Liver (tissue), 8 donors: ENCODE measurements at regions not wholly inside any gene's neighbourhood (a gene's known extent, or its start where the extent isn't known, plus 50 kb on each side); places are given as distances from the start of the nearest gene placed in this dataset.

ENCODE experiments used
- DNase-seq: peaks from one replicate; pipeline ENCODE4 v3.0.0-alpha.2; 2017; ENCODE audit warnings: low spot score
- H3K27ac ChIP-seq, 2 donors: one replicate each; pipeline ENCODE4 v1.7.0; 2013; ENCODE audit warnings: inconsistent platforms in 2 of 2, low read length in 2 of 2, control low read depth in 1 of 2, low read depth in 1 of 2, mild to moderate bottlenecking in 1 of 2
- H3K27me3 ChIP-seq, 4 donors: one replicate each; pipeline versions ENCODE4 v1.6.1 to v1.7.0; 2013; ENCODE audit warnings: low read length in 3 of 4, inconsistent platforms in 1 of 4, mild to moderate bottlenecking in 1 of 4, moderate library complexity in 1 of 4; ENCODE audit not compliant: control insufficient read depth in 4 of 4, insufficient read depth in 4 of 4
- H3K36me3 ChIP-seq, 4 donors: one replicate each; pipeline versions ENCODE4 v1.6.1 to v1.7.0; 2013; ENCODE audit warnings: low read length in 3 of 4, mild to moderate bottlenecking in 3 of 4, low read depth in 1 of 4, moderate library complexity in 1 of 4; ENCODE audit not compliant: control insufficient read depth in 4 of 4, insufficient read depth in 3 of 4
- H3K4me1 ChIP-seq, 4 donors: one replicate each; pipeline versions ENCODE4 v1.6.1 to v1.7.0; 2013; ENCODE audit warnings: low read length in 3 of 4, mild to moderate bottlenecking in 3 of 4, moderate library complexity in 1 of 4; ENCODE audit not compliant: control insufficient read depth in 4 of 4, insufficient read depth in 4 of 4
- H3K4me3 ChIP-seq, 3 donors: one replicate each; pipeline versions ENCODE4 v1.6.1 to v1.7.0; 2013; ENCODE audit warnings: low read length in 3 of 3, control low read depth in 1 of 3, low read depth in 1 of 3, mild to moderate bottlenecking in 1 of 3
- H3K9ac ChIP-seq, 2 donors: one replicate each; pipeline ENCODE4 v1.7.0; 2013; ENCODE audit warnings: low read length in 2 of 2, mild to moderate bottlenecking in 2 of 2, moderate library complexity in 2 of 2, control low read depth in 1 of 2, low read depth in 1 of 2
- H3K9me3 ChIP-seq, 4 donors: one replicate each; pipeline versions ENCODE4 v1.6.1 to v1.7.0; 2013; ENCODE audit warnings: low read length in 3 of 4; ENCODE audit not compliant: control insufficient read depth in 4 of 4
- EGR1 ChIP-seq, 2 donors: IDR thresholded peaks; 2 replicates each; pipeline ENCODE4 v1.6.1; 2016 to 2018; ENCODE audit warnings: antibody characterized with exemption in 2 of 2, low read depth in 2 of 2
- FOXA1 ChIP-seq: IDR thresholded peaks from 2 replicates; pipeline ENCODE4 v1.6.1; 2016; ENCODE audit warnings: antibody characterized with exemption
- GABPA ChIP-seq, 2 donors: IDR thresholded peaks in 1 of 2; conservative IDR thresholded peaks in 1 of 2; 2 replicates each; pipeline ENCODE4 v1.6.1; 2016; ENCODE audit warnings: antibody characterized with exemption in 2 of 2, mild to moderate bottlenecking in 1 of 2, moderate library complexity in 1 of 2
- HNF4A ChIP-seq, 2 donors: conservative IDR thresholded peaks; 2 replicates each; pipeline ENCODE4 v1.6.1; 2016; ENCODE audit warnings: antibody characterized with exemption in 2 of 2, mild to moderate bottlenecking in 2 of 2
- NR2F2 ChIP-seq: IDR thresholded peaks from 2 replicates; pipeline ENCODE4 v1.6.1; 2016; ENCODE audit warnings: antibody characterized with exemption
- RAD21 ChIP-seq, 2 donors: IDR thresholded peaks; 2 replicates each; pipeline ENCODE4 v1.6.1; 2016; ENCODE audit warnings: antibody characterized with exemption in 2 of 2, mild to moderate bottlenecking in 2 of 2
- SP1 ChIP-seq: IDR thresholded peaks from 2 replicates; pipeline ENCODE4 v1.6.1; 2018; ENCODE audit warnings: antibody characterized with exemption, mild to moderate bottlenecking
- WGBS: extraction: QIAGEN DNeasy Blood & Tissue Kit; methylation state at CpG from one replicate; pipeline ENCODE4 v1.1.7; 2013; 5-methylcytosine and 5-hydroxymethylcytosine counted together
- TF ChIP-seq, protein P1 (sequence below): IDR thresholded peaks from 2 replicates; pipeline ENCODE4 v1.6.1; 2016; ENCODE audit warnings: antibody characterized with exemption
- TF ChIP-seq, protein P2 (sequence below): fragments of 150-350 bp; IDR thresholded peaks from 2 replicates; pipeline ENCODE4 v1.5.1; 2017; ENCODE audit warnings: improper control_type of control experiment, low read depth, low read length; ENCODE audit not compliant: missing input control
- TF ChIP-seq, protein P3 (sequence below): IDR thresholded peaks from 2 replicates; pipeline ENCODE4 v1.6.1; 2016; ENCODE audit warnings: antibody characterized with exemption, mild to moderate bottlenecking
- TF ChIP-seq, protein P4 (sequence below): IDR thresholded peaks from 2 replicates; pipeline ENCODE4 v1.6.1; 2016; ENCODE audit warnings: antibody characterized with exemption
- donor health status: healthy.
- donor health status: healthy.
- donor health status: healthy.
- donor health status: healthy.
- donor health status: healthy.

DNA sequence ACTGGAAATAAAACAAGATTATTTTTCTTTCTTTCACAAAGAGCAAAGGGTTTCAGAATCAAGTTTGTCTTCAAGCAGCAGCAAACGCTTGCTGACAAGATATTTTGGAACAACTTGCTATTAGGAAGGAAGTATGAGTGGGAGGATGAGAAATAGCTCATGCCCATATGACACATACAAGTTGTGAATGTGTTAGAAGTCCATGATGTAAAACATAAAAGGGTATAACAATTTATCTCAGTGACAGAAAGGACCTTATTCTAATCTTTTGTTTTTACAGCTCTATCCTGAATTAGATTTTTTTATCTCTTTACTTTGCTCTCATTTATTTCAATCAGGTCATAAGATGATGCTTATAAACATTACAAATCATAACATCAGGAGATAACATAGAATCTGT lies 516.6 kb upstream of the MEF2C start:
- no peak for DNase-seq
- WGBS = 61% methylated on average over 1 of the region's 1 CpG
- H3K36me3 ChIP-seq = no peaks in the 10 kb centered on the region

DNA sequence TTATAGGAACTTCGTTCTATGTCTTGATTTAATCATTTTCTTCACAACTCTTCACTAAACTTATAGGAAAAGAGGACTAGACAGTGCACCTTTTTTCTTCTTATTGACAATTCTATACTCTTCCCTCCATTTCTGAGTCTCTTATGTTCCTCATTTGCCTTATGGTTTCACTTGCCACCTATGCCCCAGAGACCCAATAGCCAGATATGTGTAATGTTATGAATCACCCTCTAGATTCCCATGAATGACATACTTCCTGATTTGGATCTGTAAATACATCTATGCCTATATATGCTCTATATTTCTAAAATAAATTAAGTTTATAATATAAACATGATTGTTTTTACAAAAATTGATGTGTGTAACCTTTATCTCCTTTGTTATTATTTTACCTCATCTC lies 514.1 kb upstream of the MEF2C start:
- DNase-seq = no peak
- H3K9ac ChIP-seq = no peak overlapping the region
- 76% methylated on average over 1 of the region's 1 CpG for WGBS
- H3K27me3 ChIP-seq = no peaks in the 10 kb centered on the region
- H3K4me1 ChIP-seq = peaks cover 0 to 6% (median 0%) of the 10 kb centered on the region in 4 donors
- H3K36me3 ChIP-seq = no peaks in the 10 kb centered on the region
- H3K4me3 ChIP-seq = no peak overlapping the region
- no peak for TF ChIP-seq EGR1 (IDR thresholded peaks at IDR 0.05; ENCODE audit: low read depth in 2 of 2)
- peak overlapping the region in 1 of 2 donors; percentile 13 for H3K27ac ChIP-seq
- no peaks in the 10 kb centered on the region for H3K9me3 ChIP-seq

More for the DNA sequence above, 516.6 kb upstream of the MEF2C start:
- Histone ChIP-seq H3K27ac (no peak overlapping the region), H3K4me1 (peaks cover 0 to 6% (median 0%) of the 10 kb centered on the region in 4 donors), H3K9ac (no peak overlapping the region), H3K4me3 (no peak overlapping the region), H3K27me3 (no peaks in the 10 kb centered on the region), H3K9me3 (no peaks in the 10 kb centered on the region)
- TF ChIP-seq FOXA1 = no peak
- TF ChIP-seq SP1 = no peak
- TF ChIP-seq, protein P1, sequence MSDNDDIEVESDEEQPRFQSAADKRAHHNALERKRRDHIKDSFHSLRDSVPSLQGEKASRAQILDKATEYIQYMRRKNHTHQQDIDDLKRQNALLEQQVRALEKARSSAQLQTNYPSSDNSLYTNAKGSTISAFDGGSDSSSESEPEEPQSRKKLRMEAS = no peak
- TF ChIP-seq, protein P2, sequence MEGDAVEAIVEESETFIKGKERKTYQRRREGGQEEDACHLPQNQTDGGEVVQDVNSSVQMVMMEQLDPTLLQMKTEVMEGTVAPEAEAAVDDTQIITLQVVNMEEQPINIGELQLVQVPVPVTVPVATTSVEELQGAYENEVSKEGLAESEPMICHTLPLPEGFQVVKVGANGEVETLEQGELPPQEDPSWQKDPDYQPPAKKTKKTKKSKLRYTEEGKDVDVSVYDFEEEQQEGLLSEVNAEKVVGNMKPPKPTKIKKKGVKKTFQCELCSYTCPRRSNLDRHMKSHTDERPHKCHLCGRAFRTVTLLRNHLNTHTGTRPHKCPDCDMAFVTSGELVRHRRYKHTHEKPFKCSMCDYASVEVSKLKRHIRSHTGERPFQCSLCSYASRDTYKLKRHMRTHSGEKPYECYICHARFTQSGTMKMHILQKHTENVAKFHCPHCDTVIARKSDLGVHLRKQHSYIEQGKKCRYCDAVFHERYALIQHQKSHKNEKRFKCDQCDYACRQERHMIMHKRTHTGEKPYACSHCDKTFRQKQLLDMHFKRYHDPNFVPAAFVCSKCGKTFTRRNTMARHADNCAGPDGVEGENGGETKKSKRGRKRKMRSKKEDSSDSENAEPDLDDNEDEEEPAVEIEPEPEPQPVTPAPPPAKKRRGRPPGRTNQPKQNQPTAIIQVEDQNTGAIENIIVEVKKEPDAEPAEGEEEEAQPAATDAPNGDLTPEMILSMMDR = no peak
- no peak for TF ChIP-seq GABPA (IDR thresholded peaks at IDR 0.05 in 1 of 2, conservative IDR thresholded peaks at IDR 0.05 in 1 of 2)
- TF ChIP-seq, protein P3, sequence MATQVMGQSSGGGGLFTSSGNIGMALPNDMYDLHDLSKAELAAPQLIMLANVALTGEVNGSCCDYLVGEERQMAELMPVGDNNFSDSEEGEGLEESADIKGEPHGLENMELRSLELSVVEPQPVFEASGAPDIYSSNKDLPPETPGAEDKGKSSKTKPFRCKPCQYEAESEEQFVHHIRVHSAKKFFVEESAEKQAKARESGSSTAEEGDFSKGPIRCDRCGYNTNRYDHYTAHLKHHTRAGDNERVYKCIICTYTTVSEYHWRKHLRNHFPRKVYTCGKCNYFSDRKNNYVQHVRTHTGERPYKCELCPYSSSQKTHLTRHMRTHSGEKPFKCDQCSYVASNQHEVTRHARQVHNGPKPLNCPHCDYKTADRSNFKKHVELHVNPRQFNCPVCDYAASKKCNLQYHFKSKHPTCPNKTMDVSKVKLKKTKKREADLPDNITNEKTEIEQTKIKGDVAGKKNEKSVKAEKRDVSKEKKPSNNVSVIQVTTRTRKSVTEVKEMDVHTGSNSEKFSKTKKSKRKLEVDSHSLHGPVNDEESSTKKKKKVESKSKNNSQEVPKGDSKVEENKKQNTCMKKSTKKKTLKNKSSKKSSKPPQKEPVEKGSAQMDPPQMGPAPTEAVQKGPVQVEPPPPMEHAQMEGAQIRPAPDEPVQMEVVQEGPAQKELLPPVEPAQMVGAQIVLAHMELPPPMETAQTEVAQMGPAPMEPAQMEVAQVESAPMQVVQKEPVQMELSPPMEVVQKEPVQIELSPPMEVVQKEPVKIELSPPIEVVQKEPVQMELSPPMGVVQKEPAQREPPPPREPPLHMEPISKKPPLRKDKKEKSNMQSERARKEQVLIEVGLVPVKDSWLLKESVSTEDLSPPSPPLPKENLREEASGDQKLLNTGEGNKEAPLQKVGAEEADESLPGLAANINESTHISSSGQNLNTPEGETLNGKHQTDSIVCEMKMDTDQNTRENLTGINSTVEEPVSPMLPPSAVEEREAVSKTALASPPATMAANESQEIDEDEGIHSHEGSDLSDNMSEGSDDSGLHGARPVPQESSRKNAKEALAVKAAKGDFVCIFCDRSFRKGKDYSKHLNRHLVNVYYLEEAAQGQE = no peak
- TF ChIP-seq, protein P4, sequence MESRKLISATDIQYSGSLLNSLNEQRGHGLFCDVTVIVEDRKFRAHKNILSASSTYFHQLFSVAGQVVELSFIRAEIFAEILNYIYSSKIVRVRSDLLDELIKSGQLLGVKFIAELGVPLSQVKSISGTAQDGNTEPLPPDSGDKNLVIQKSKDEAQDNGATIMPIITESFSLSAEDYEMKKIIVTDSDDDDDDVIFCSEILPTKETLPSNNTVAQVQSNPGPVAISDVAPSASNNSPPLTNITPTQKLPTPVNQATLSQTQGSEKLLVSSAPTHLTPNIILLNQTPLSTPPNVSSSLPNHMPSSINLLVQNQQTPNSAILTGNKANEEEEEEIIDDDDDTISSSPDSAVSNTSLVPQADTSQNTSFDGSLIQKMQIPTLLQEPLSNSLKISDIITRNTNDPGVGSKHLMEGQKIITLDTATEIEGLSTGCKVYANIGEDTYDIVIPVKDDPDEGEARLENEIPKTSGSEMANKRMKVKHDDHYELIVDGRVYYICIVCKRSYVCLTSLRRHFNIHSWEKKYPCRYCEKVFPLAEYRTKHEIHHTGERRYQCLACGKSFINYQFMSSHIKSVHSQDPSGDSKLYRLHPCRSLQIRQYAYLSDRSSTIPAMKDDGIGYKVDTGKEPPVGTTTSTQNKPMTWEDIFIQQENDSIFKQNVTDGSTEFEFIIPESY = no peak
- TF ChIP-seq NR2F2 = no peak
- TF ChIP-seq HNF4A (conservative IDR thresholded peaks at IDR 0.05) = no peak
- no peak for TF ChIP-seq RAD21 (IDR thresholded peaks at IDR 0.05)
